GM12878 (cell line): ENCODE measurements at regions not wholly inside any gene's neighbourhood (a gene's known extent, or its start where the extent isn't known, plus 50 kb on each side); places are given as distances from the start of the nearest gene placed in this dataset.

Experiments
- BRCA1 ChIP-seq: IDR thresholded peaks from 2 replicates; pipeline ENCODE4 v1.6.1; 2011; ENCODE audit warnings: low read depth, low read length, improper control_type of control experiment
- MTA2 ChIP-seq: fragments of 450-650 bp; IDR thresholded peaks from 2 replicates; pipeline ENCODE4 v1.6.1; 2016; ENCODE audit warnings: low read depth, mild to moderate bottlenecking, moderate library complexity
- TF ChIP-seq, protein P1 (sequence below): IDR thresholded peaks from 2 replicates; pipeline ENCODE4 v1.6.1; 2012; ENCODE audit warnings: mild to moderate bottlenecking, low read depth, low read length

DNA sequence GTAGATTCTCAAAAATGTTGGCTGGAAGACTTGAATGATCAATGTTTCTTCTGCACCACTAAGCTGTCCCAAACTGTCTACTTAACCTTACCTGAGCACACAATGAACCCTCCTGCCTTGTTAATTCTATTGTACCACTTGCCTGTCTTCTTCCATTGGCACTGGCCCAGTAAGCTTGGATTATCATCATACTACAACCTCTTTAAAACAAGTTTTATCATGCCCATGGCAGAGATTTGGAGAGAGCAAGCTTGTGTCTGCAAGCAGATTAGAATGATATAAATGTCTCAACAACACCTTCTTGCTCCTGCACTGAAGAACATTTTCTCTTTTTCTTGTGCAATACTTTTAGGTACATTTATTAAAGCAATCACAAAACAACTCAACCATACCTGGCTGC, 74.0 kb upstream of the VMA21 start:
- no peak for TF ChIP-seq MTA2
- no peak for TF ChIP-seq BRCA1
- TF ChIP-seq, protein P1, sequence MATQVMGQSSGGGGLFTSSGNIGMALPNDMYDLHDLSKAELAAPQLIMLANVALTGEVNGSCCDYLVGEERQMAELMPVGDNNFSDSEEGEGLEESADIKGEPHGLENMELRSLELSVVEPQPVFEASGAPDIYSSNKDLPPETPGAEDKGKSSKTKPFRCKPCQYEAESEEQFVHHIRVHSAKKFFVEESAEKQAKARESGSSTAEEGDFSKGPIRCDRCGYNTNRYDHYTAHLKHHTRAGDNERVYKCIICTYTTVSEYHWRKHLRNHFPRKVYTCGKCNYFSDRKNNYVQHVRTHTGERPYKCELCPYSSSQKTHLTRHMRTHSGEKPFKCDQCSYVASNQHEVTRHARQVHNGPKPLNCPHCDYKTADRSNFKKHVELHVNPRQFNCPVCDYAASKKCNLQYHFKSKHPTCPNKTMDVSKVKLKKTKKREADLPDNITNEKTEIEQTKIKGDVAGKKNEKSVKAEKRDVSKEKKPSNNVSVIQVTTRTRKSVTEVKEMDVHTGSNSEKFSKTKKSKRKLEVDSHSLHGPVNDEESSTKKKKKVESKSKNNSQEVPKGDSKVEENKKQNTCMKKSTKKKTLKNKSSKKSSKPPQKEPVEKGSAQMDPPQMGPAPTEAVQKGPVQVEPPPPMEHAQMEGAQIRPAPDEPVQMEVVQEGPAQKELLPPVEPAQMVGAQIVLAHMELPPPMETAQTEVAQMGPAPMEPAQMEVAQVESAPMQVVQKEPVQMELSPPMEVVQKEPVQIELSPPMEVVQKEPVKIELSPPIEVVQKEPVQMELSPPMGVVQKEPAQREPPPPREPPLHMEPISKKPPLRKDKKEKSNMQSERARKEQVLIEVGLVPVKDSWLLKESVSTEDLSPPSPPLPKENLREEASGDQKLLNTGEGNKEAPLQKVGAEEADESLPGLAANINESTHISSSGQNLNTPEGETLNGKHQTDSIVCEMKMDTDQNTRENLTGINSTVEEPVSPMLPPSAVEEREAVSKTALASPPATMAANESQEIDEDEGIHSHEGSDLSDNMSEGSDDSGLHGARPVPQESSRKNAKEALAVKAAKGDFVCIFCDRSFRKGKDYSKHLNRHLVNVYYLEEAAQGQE: no peak
